Cerebellar nuclear complex (tissue), 1 donor: ENCODE measurements at regions not wholly inside any gene's neighbourhood (a gene's known extent, or its start where the extent isn't known, plus 50 kb on each side); places are given as distances from the start of the nearest gene placed in this dataset.
"Not testable (repeated sequence)": the region's sequence is repeated elsewhere in the genome, so short reads cannot be mapped to it uniquely, and the experiment has no call there.

Experiments used
- DNase-seq, 2 experiments: peaks; one replicate each; lab custom pipeline; 2025; lab: John Stamatoyannopoulos, UW

GRCh38 chr16:52386694-52387093 lies 160.2 kb downstream of the TOX3 start:
- no peak for DNase-seq

- DNase-seq = no peak
These were observed 162.6 kb downstream of the TOX3 start for GRCh38 chr16:52384378-52384777.

- no peak for DNase-seq
These were observed 163.2 kb downstream of the TOX3 start for GRCh38 chr16:52383640-52384292.

- no peak for DNase-seq
These were observed 163.8 kb downstream of the TOX3 start for GRCh38 chr16:52383119-52383518.

- DNase-seq = no peak
These were observed 167.4 kb downstream of the TOX3 start for GRCh38 chr16:52379551-52379950.

- no peak for DNase-seq
These were observed 170.2 kb downstream of the TOX3 start for GRCh38 chr16:52376676-52377280.

GRCh38 chr16:52372313-52372712 lies 174.6 kb downstream of the TOX3 start:
- DNase-seq = no peak

- DNase-seq = no peak
These were observed 178.1 kb downstream of the TOX3 start for GRCh38 chr16:52368859-52369258.

GRCh38 chr16:52367821-52368220 lies 179.1 kb downstream of the TOX3 start:
- DNase-seq = no peak

- DNase-seq = no peak
These were observed 180.0 kb downstream of the TOX3 start for GRCh38 chr16:52366983-52367382.

- no peak for DNase-seq
These were observed 182.4 kb downstream of the TOX3 start for GRCh38 chr16:52364500-52364899.

GRCh38 chr16:52363082-52363481 lies 183.9 kb downstream of the TOX3 start:
- no peak for DNase-seq

GRCh38 chr16:52357711-52358110 lies 189.2 kb downstream of the TOX3 start:
- no peak for DNase-seq

- no peak for DNase-seq
These were observed 193.7 kb downstream of the TOX3 start for GRCh38 chr16:52353249-52353648.

- DNase-seq = no peak
These were observed 195.5 kb downstream of the TOX3 start for GRCh38 chr16:52351451-52351850.

GRCh38 chr16:52350031-52350642 lies 196.8 kb downstream of the TOX3 start:
- no peak for DNase-seq

- DNase-seq = no peak
These were observed 200.2 kb downstream of the TOX3 start for GRCh38 chr16:52346709-52347108.

GRCh38 chr16:52333673-52334072 lies 213.3 kb downstream of the TOX3 start:
- DNase-seq = not testable (repeated sequence)

GRCh38 chr16:52320930-52321439 lies 226.0 kb downstream of the TOX3 start:
- no peak for DNase-seq

GRCh38 chr16:52318302-52319009 lies 228.5 kb downstream of the TOX3 start:
- DNase-seq = no peak

GRCh38 chr16:52316241-52316640 lies 230.7 kb downstream of the TOX3 start:
- no peak for DNase-seq

GRCh38 chr16:52312716-52313115 lies 234.2 kb downstream of the TOX3 start:
- DNase-seq = no peak
